H1 (cell line): ENCODE measurements at regions not wholly inside any gene's neighbourhood (a gene's known extent, or its start where the extent isn't known, plus 50 kb on each side); places are given as distances from the start of the nearest gene placed in this dataset.

ENCODE experiments used
- CTCF ChIA-PET: fragments of 300-600 bp; sonication (Branson Sonifier 250); formaldehyde crosslinking; loops from one replicate; lab custom pipeline; 2021; ENCODE audit not compliant: partially characterized antibody; lab: Charles Lee
- POLR2A ChIA-PET: fragments of 300-600 bp; sonication (Branson Sonifier 250); formaldehyde crosslinking; loops from one replicate; lab custom pipeline; 2021; ENCODE audit warnings: inconsistent platforms; ENCODE audit not compliant: partially characterized antibody; lab: Charles Lee
- DNase-seq, 2 experiments: peaks; one replicate each; pipeline versions ENCODE4 v3.0.0 to v3.0.0-alpha.2; 2010 to 2022; ENCODE audit warnings: low spot score in 2 of 2, low read depth in 1 of 2, mixed read lengths in 1 of 2
- FAIRE-seq: peaks from 2 replicates; lab custom pipeline; 2011; peaks lifted over from hg19 to GRCh38; lab: Jason Lieb, UNC
- H2AFZ ChIP-seq: 2 replicates; pipeline ENCODE4 v1.8.1; 2012; ENCODE audit warnings: low read length, inconsistent platforms
- H2AK5ac ChIP-seq: 2 replicates; pipeline ENCODE4 v1.6.1; 2013; ENCODE audit warnings: low read depth, low read length
- H2BK120ac ChIP-seq: replicated peaks from 2 replicates; pipeline ENCODE3; 2013; ENCODE audit warnings: low read depth, low read length, inconsistent platforms
- H2BK12ac ChIP-seq: 2 replicates; pipeline ENCODE4 v1.6.1; 2013; ENCODE audit warnings: low read depth, low read length
- H2BK15ac ChIP-seq: 2 replicates; pipeline ENCODE4 v1.6.1; 2013; ENCODE audit warnings: low read length
- H2BK20ac ChIP-seq: 2 replicates; pipeline ENCODE4 v1.6.1; 2013; ENCODE audit warnings: low read length
- H2BK5ac ChIP-seq: 2 replicates; pipeline ENCODE4 v1.6.1; 2013; ENCODE audit warnings: low read depth, low read length
- H3K14ac ChIP-seq: 2 replicates; pipeline ENCODE4 v1.6.1; 2013; ENCODE audit warnings: inconsistent platforms; ENCODE audit not compliant: insufficient read length
- H3K18ac ChIP-seq: 2 replicates; pipeline ENCODE4 v1.6.1; 2013; ENCODE audit warnings: low read length; ENCODE audit errors: extremely low read depth
- H3K23ac ChIP-seq: 2 replicates; pipeline ENCODE4 v1.6.1; 2013; ENCODE audit warnings: inconsistent platforms; ENCODE audit not compliant: insufficient read length
- H3K23me2 ChIP-seq: 2 replicates; pipeline ENCODE4 v1.6.1; 2013; ENCODE audit warnings: low read depth, low read length
- H3K27ac ChIP-seq: 2 replicates; pipeline ENCODE4 v1.6.1; 2011; ENCODE audit warnings: low read depth, low read length, inconsistent platforms
- H3K27me3 ChIP-seq, 4 experiments: replicated peaks in 1 of 4; 1 replicate in 1 of 4; 2 replicates in 3 of 4; pipeline versions ENCODE4 v1.6.1 to v1.8.1; 2011 to 2013; ENCODE audit warnings: low read length in 3 of 4, mild to moderate bottlenecking in 3 of 4, inconsistent platforms in 2 of 4, mixed read lengths in 2 of 4, moderate library complexity in 1 of 4; ENCODE audit not compliant: control insufficient read depth in 3 of 4, insufficient read depth in 3 of 4; ENCODE audit errors: extremely low read depth in 1 of 4
- H3K36me3 ChIP-seq, 4 experiments: 2 replicates each; pipeline versions ENCODE4 v1.6.1 to v1.8.1; 2011 to 2013; ENCODE audit warnings: mild to moderate bottlenecking in 4 of 4, low read length in 3 of 4, moderate library complexity in 2 of 4, control low read depth in 1 of 4, inconsistent platforms in 1 of 4; ENCODE audit not compliant: insufficient read depth in 4 of 4, control insufficient read depth in 2 of 4
- H3K4ac ChIP-seq: replicated peaks from 2 replicates; pipeline ENCODE3; 2013; ENCODE audit warnings: low read length, low read depth, mixed read lengths, inconsistent platforms; ENCODE audit not compliant: insufficient read length
- H3K4me1 ChIP-seq, 4 experiments: replicated peaks in 1 of 4; 1 replicate in 1 of 4; 2 replicates in 3 of 4; pipeline versions ENCODE4 v1.6.1 to v1.8.1; 2011 to 2013; ENCODE audit warnings: low read length in 3 of 4, inconsistent platforms in 2 of 4, mixed read lengths in 1 of 4; ENCODE audit not compliant: insufficient read depth in 4 of 4, control insufficient read depth in 3 of 4
- H3K4me2 ChIP-seq, 2 experiments: 2 replicates each; pipeline versions ENCODE4 v1.6.1 to v1.8.1; 2011 to 2013; ENCODE audit warnings: low read depth in 2 of 2, low read length in 2 of 2, control low read depth in 1 of 2, inconsistent platforms in 1 of 2, mild to moderate bottlenecking in 1 of 2; ENCODE audit not compliant: insufficient read depth in 1 of 2
- H3K4me3 ChIP-seq, 4 experiments: fragments of 200-600, 300-600 bp in 1 of 4; sonication (generic), shearing (Covaris generic), sonication (Bioruptor Twin) in 1 of 4; 2 replicates each; pipeline versions ENCODE4 v1.5.1 to v1.8.1; 2011 to 2016; ENCODE audit warnings: low read length in 4 of 4, low read depth in 3 of 4, control low read depth in 2 of 4, inconsistent platforms in 2 of 4, mild to moderate bottlenecking in 2 of 4, mixed read lengths in 1 of 4, moderate library complexity in 1 of 4; ENCODE audit not compliant: insufficient read depth in 2 of 4; ENCODE audit errors: extremely low read depth in 1 of 4
- H3K56ac ChIP-seq: replicated peaks from 2 replicates; pipeline ENCODE3; 2013; ENCODE audit warnings: low read depth, mild to moderate bottlenecking, mixed read lengths, low read length, inconsistent platforms; ENCODE audit not compliant: insufficient read length
- H3K79me1 ChIP-seq: 2 replicates; pipeline ENCODE4 v1.6.1; 2013; ENCODE audit warnings: low read depth, low read length, control low read depth
- H3K79me2 ChIP-seq, 2 experiments: 2 replicates each; pipeline versions ENCODE4 v1.6.1 to v1.8.1; 2012 to 2013; ENCODE audit warnings: low read length in 2 of 2, mild to moderate bottlenecking in 2 of 2, inconsistent platforms in 1 of 2; ENCODE audit not compliant: insufficient read depth in 2 of 2, control insufficient read depth in 1 of 2
- H3K9ac ChIP-seq, 4 experiments: replicated peaks in 1 of 4; 1 replicate in 1 of 4; 2 replicates in 3 of 4; pipeline versions ENCODE4 v1.6.1 to v1.8.1; 2011 to 2013; ENCODE audit warnings: low read depth in 3 of 4, low read length in 3 of 4, control low read depth in 2 of 4, mild to moderate bottlenecking in 2 of 4, moderate library complexity in 2 of 4, inconsistent platforms in 1 of 4; ENCODE audit errors: extremely low read depth in 1 of 4
- H3K9me3 ChIP-seq, 2 experiments: 2 replicates each; pipeline versions ENCODE4 v1.6.1 to v1.8.1; 2012 to 2013; ENCODE audit warnings: mild to moderate bottlenecking in 2 of 2, moderate library complexity in 2 of 2, control low read depth in 1 of 2, inconsistent platforms in 1 of 2, low read depth in 1 of 2, low read length in 1 of 2, mixed read lengths in 1 of 2; ENCODE audit not compliant: insufficient read depth in 2 of 2
- H4K20me1 ChIP-seq, 2 experiments: replicated peaks in 1 of 2; 2 replicates each; pipeline versions ENCODE3 to v1.8.1; 2011 to 2013; ENCODE audit warnings: inconsistent platforms in 2 of 2, low read length in 2 of 2, mild to moderate bottlenecking in 1 of 2; ENCODE audit not compliant: insufficient read depth in 2 of 2, control insufficient read depth in 1 of 2
- H4K5ac ChIP-seq: 2 replicates; pipeline ENCODE4 v1.6.1; 2013; ENCODE audit warnings: low read length, low read depth, mixed read lengths, inconsistent platforms; ENCODE audit not compliant: insufficient read length
- H4K8ac ChIP-seq: 2 replicates; pipeline ENCODE4 v1.8.0; 2013; ENCODE audit warnings: mild to moderate bottlenecking, moderate library complexity, low read length, inconsistent platforms; ENCODE audit not compliant: insufficient read depth; ENCODE audit errors: extremely low read depth
- H4K91ac ChIP-seq: replicated peaks from 2 replicates; pipeline ENCODE3; 2013; ENCODE audit warnings: low read length, mixed read lengths, inconsistent platforms; ENCODE audit not compliant: insufficient read length
- BCL11A ChIP-seq, 2 experiments: IDR thresholded peaks; one replicate each; pipeline ENCODE4 v1.6.1; 2011; ENCODE audit warnings: low read depth in 2 of 2, low read length in 2 of 2, mild to moderate bottlenecking in 2 of 2
- BRCA1 ChIP-seq: IDR thresholded peaks from 2 replicates; pipeline ENCODE4 v1.6.1; 2012; ENCODE audit warnings: low read depth, low read length, improper control_type of control experiment
- CHD2 ChIP-seq: IDR thresholded peaks from 2 replicates; pipeline ENCODE4 v1.6.1; 2012; ENCODE audit warnings: low read length, improper control_type of control experiment
- CTBP2 ChIP-seq: IDR thresholded peaks from 2 replicates; pipeline ENCODE4 v1.7.0; 2011; ENCODE audit warnings: borderline replicate concordance, mild to moderate bottlenecking, moderate library complexity, mixed read lengths, low read length; ENCODE audit not compliant: insufficient read depth, insufficient read length
- GABPA ChIP-seq: IDR thresholded peaks from 2 replicates; pipeline ENCODE4 v1.6.1; 2011; ENCODE audit warnings: mild to moderate bottlenecking, low read length, moderate library complexity, borderline replicate concordance; ENCODE audit not compliant: insufficient read depth
- HDAC6 ChIP-seq: IDR thresholded peaks from one replicate; pipeline ENCODE4 v1.7.1; 2012; ENCODE audit warnings: low read depth, mild to moderate bottlenecking, inconsistent platforms, low read length, moderate library complexity
- JUND ChIP-seq: IDR thresholded peaks from 2 replicates; pipeline ENCODE4 v1.6.1; 2011; ENCODE audit warnings: mild to moderate bottlenecking, improper control_type of control experiment, low read length
- PHF8 ChIP-seq: fragments of 200-600 bp; sonication (generic); conservative IDR thresholded peaks from 2 replicates; pipeline ENCODE4 v1.7.1; 2012; ENCODE audit warnings: low read depth, mild to moderate bottlenecking, inconsistent platforms, low read length, moderate library complexity
- RBBP5 ChIP-seq: IDR thresholded peaks from 2 replicates; pipeline ENCODE4 v1.7.1; 2012; ENCODE audit warnings: low read depth, mild to moderate bottlenecking, inconsistent platforms, low read length, moderate library complexity, borderline replicate concordance
- RFX5 ChIP-seq: IDR thresholded peaks from 2 replicates; pipeline ENCODE4 v1.6.1; 2011; ENCODE audit warnings: low read depth, low read length, improper control_type of control experiment, borderline replicate concordance
- SIX5 ChIP-seq: IDR thresholded peaks from 2 replicates; pipeline ENCODE4 v1.6.1; 2011; ENCODE audit warnings: mild to moderate bottlenecking, low read depth, low read length
- TCF12 ChIP-seq: IDR thresholded peaks from 2 replicates; pipeline ENCODE4 v1.6.1; 2011; ENCODE audit warnings: low read depth, mild to moderate bottlenecking, low read length
- TF ChIP-seq, protein P1 (sequence below): IDR thresholded peaks from 2 replicates; pipeline ENCODE4 v1.6.1; 2011; ENCODE audit warnings: low read depth, mild to moderate bottlenecking, low read length; ENCODE audit not compliant: insufficient read depth
- TF ChIP-seq, protein P2 (sequence below): IDR thresholded peaks from 2 replicates; pipeline ENCODE4 v1.6.1; 2011; ENCODE audit warnings: low read length, improper control_type of control experiment

- FAIRE-seq, result no peak
- no peak overlapping the region for H2BK5ac ChIP-seq
- H2AFZ ChIP-seq, result no peak overlapping the region
- H3K18ac ChIP-seq, result no peak overlapping the region
- ChIA-PET POLR2A (interaction anchor here (0.8 kb wide), 1 partner anchor 209 kb away, joined by 4 read pairs; no protein-coding TSS in a partner anchor), CTCF (interaction anchor here (0.8 to 4.3 kb wide), 4 partner anchors 11 to 47 kb away, joined by 3 to 34 read pairs (median 14); no protein-coding TSS in a partner anchor)
- no peak overlapping the region for H4K8ac ChIP-seq
- no peak overlapping the region for H3K4me3 ChIP-seq
- no peak overlapping the region for H4K5ac ChIP-seq
- H3K9ac ChIP-seq, result no peak overlapping the region
- no peaks in the 10 kb centered on the region for H4K20me1 ChIP-seq
- H3K79me2 ChIP-seq, result no peaks in the 10 kb centered on the region
- no peaks in the 10 kb centered on the region for H3K4me1 ChIP-seq
- H3K9me3 ChIP-seq, result no peaks in the 10 kb centered on the region
- H3K56ac ChIP-seq, result no peak overlapping the region
- H4K91ac ChIP-seq, result no peak overlapping the region
- DNase-seq, result no peak
- H3K4me2 ChIP-seq, result no peak overlapping the region
- peaks cover 0 to 2% (median 0%) of the 10 kb centered on the region in 4 experiments; a peak in 1 of 7 replicates for H3K27me3 ChIP-seq
- H3K14ac ChIP-seq, result no peak overlapping the region
- H3K4ac ChIP-seq, result no peak overlapping the region
- no peaks in the 10 kb centered on the region for H3K36me3 ChIP-seq
- no peaks in the 10 kb centered on the region for H3K79me1 ChIP-seq
- no peak overlapping the region for H2AK5ac ChIP-seq
- no peak overlapping the region for H2BK20ac ChIP-seq
- no peak overlapping the region for H2BK15ac ChIP-seq
- H3K23ac ChIP-seq, result no peak overlapping the region
- no peak overlapping the region for H3K27ac ChIP-seq
- no peak overlapping the region for H2BK12ac ChIP-seq
- H2BK120ac ChIP-seq, result no peak overlapping the region
- no peaks in the 10 kb centered on the region; the same call in 1 of the 2 replicates for H3K23me2 ChIP-seq
- TF ChIP-seq PHF8 (no peak), RBBP5 (no peak), BCL11A (IDR thresholded peaks at IDR 0.05; ENCODE audit: low read depth in 2 of 2, low read length in 2 of 2) (no peak), HDAC6 (no peak), CTBP2 (no peak), SIX5 (no peak), GABPA (no peak), RFX5 (no peak), JUND (no peak), CHD2 (no peak), BRCA1 (no peak), TCF12 (no peak)
- TF ChIP-seq, protein P1, sequence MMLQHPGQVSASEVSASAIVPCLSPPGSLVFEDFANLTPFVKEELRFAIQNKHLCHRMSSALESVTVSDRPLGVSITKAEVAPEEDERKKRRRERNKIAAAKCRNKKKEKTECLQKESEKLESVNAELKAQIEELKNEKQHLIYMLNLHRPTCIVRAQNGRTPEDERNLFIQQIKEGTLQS, result no peak
- TF ChIP-seq, protein P2, sequence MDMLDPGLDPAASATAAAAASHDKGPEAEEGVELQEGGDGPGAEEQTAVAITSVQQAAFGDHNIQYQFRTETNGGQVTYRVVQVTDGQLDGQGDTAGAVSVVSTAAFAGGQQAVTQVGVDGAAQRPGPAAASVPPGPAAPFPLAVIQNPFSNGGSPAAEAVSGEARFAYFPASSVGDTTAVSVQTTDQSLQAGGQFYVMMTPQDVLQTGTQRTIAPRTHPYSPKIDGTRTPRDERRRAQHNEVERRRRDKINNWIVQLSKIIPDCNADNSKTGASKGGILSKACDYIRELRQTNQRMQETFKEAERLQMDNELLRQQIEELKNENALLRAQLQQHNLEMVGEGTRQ, result no peak
Observed at GRCh38 chr4:139609647-139610046, 53.6 kb upstream of the SETD7 start.
